ENCODE measurements at regions not wholly inside any gene's neighbourhood (a gene's known extent, or its start where the extent isn't known, plus 50 kb on each side); places are given as distances from the start of the nearest gene placed in this dataset.
"Not testable (repeated sequence)": the region's sequence is repeated elsewhere in the genome, so short reads cannot be mapped to it uniquely, and the experiment has no call there.

DNA sequence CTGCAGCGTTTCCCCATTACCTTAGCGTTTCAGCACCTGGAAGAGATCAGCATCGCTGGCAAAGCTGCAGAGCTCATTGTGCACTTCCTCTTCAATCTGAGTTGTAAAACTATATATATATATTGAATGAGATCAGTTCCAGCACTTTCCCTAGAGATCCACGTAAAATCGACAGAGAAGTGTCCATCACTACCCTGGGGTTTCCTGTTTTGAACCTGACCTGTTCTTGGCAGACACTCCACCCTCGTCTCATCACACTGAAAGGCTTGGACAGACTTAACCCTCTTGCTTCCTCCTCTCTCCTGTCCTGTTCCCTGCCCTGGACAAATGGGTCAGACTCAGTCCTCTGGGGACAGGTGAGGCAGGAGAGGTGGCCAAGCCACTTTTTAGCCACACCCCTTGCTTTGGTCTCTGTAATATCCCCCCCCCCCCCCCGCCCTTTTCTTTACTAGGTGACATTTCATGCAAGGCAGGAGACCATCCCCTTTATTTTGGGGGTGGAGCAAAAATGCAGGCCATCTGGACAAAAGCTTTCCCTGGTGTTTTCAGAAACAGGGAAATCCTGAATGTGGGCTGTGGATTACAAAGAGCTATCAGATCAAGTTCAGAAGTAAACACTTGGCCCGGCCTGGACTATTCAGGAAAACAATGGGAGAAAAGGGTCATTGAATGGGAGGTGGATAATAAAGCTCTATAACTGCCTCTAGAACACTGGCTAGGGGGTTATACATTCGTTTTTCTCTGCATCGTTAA, 83.7 kb upstream of the KDM7A start:
- Histone ChIP-seq H3K4me3 (ENCODE audit: low read length in 2 of 2) (no peak overlapping the region), H3K4me1 (ENCODE audit: insufficient read depth, low read length) (peaks cover 25% of the 10 kb centered on the region), H3K36me3 (ENCODE audit: insufficient read depth, low read length) (no peaks in the 10 kb centered on the region), H3K27ac (ENCODE audit: low read depth, low read length) (no peak overlapping the region), H3K9me3 (ENCODE audit: control insufficient read depth in 1 of 2, low read length in 2 of 2) (no peaks in the 10 kb centered on the region), H3K27me3 (ENCODE audit: insufficient read depth, low read length) (no peaks in the 10 kb centered on the region)
- intact Hi-C loops (cut with micrococcal nuclease): no loop called here
- no peak overlapping the region for H3K4me3 Mint-ChIP-seq
- H3K4me1 Mint-ChIP-seq: peaks cover 18 to 34% (median 27%) of the 10 kb centered on the region in 4 donors
- DNase-seq: no peak
- H3K36me3 Mint-ChIP-seq: no peaks in the 10 kb centered on the region
- peaks cover 0 to 6% (median 0%) of the 10 kb centered on the region in 8 donors for H3K9me3 Mint-ChIP-seq
- POLR2A ChIA-PET (ENCODE audit: partially characterized antibody): interaction anchor here (0.6 to 4.7 kb wide), 4 partner anchors 9 to 241 kb away, joined by 3 to 36 read pairs (median 4); no protein-coding TSS in a partner anchor
- peak overlapping the region in 3 of 7 donors; percentile 15 to 47 (median 35) for H3K27ac Mint-ChIP-seq
- H3K27me3 Mint-ChIP-seq: no peaks in the 10 kb centered on the region
- CTCF ChIA-PET (ENCODE audit: partially characterized antibody): interaction anchor here (1.2 kb wide), 1 partner anchor 83 kb away, joined by 3 read pairs; the partner anchor contains the start of gene KDM7A

GRCh38 chr7:140257278-140257677, 80.5 kb upstream of the KDM7A start:
- H3K4me3 ChIP-seq (ENCODE audit: low read length in 2 of 2); H3K9me3 Mint-ChIP-seq; H3K27me3 Mint-ChIP-seq; POLR2A ChIA-PET (ENCODE audit: partially characterized antibody); H3K9me3 ChIP-seq (ENCODE audit: control insufficient read depth in 1 of 2, low read length in 2 of 2); intact Hi-C loops (cut with micrococcal nuclease); H3K27ac Mint-ChIP-seq; H3K27me3 ChIP-seq (ENCODE audit: insufficient read depth, low read length); DNase-seq; H3K27ac ChIP-seq (ENCODE audit: low read depth, low read length); H3K4me3 Mint-ChIP-seq; H3K36me3 Mint-ChIP-seq; CTCF ChIA-PET (ENCODE audit: partially characterized antibody); H3K36me3 ChIP-seq (ENCODE audit: insufficient read depth, low read length): not testable (repeated sequence)
- H3K4me1 Mint-ChIP-seq: peaks cover 23 to 35% (median 27%) of the 10 kb centered on the region in 4 donors
- H3K4me1 ChIP-seq (ENCODE audit: insufficient read depth, low read length): peaks cover 24% of the 10 kb centered on the region

DNA sequence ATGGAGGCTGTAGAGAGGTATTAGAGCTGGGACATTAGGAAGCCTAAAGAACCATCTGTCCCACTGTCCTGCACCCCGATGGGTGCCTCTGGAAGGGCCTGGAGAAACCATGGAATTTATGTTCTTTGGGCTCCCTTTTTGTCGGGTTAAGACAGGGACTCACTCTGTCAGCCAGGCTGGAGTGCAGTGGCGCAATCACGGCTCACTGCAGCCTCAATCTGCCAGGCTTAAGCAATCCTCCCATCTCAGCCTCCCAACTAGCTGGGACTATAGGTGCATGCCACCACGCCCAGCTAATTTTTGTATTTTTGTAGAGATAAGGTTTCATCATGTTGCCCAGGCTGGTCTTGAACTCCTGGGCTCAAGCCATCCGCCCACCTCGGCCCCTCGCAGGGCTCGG, 78.2 kb upstream of the KDM7A start:
- H3K27me3 ChIP-seq (ENCODE audit: insufficient read depth, low read length); H3K9me3 ChIP-seq (ENCODE audit: control insufficient read depth in 1 of 2, low read length in 2 of 2); H3K9me3 Mint-ChIP-seq; H3K27ac ChIP-seq (ENCODE audit: low read depth, low read length); H3K36me3 Mint-ChIP-seq; H3K27ac Mint-ChIP-seq; H3K4me3 ChIP-seq (ENCODE audit: low read length in 2 of 2); DNase-seq; H3K36me3 ChIP-seq (ENCODE audit: insufficient read depth, low read length); H3K4me3 Mint-ChIP-seq; H3K27me3 Mint-ChIP-seq; intact Hi-C loops (cut with micrococcal nuclease): not testable (repeated sequence)
- ChIA-PET CTCF (ENCODE audit: partially characterized antibody) (interaction anchor here (1.0 kb wide), 1 partner anchor 49 kb away, joined by 3 read pairs; no protein-coding TSS in a partner anchor), POLR2A (ENCODE audit: partially characterized antibody) (interaction anchor here (0.9 to 4.5 kb wide), 3 partner anchors 9 to 78 kb away, joined by 3 to 56 read pairs (median 50); partner anchors contain the start of gene KDM7A)
- H3K4me1 ChIP-seq (ENCODE audit: insufficient read depth, low read length): peaks cover 23% of the 10 kb centered on the region
- peaks cover 16 to 24% (median 21%) of the 10 kb centered on the region in 4 donors for H3K4me1 Mint-ChIP-seq

- H3K36me3 ChIP-seq (ENCODE audit: insufficient read depth, low read length): no peaks in the 10 kb centered on the region
- Mint-ChIP-seq H3K27me3 (peaks cover 0 to 1% of the 10 kb centered on the region in 2 donors), H3K4me3 (no peak overlapping the region), H3K9me3 (peaks cover 0 to 2% (median 0%) of the 10 kb centered on the region in 8 donors), H3K4me1 (peaks cover 14 to 24% (median 17%) of the 10 kb centered on the region in 4 donors), H3K36me3 (no peaks in the 10 kb centered on the region), H3K27ac (no peak overlapping the region)
- intact Hi-C loops (cut with micrococcal nuclease): no loop called here
- H3K9me3 ChIP-seq (ENCODE audit: control insufficient read depth in 1 of 2, low read length in 2 of 2): no peaks in the 10 kb centered on the region
- H3K27ac ChIP-seq (ENCODE audit: low read depth, low read length): no peak overlapping the region
- H3K4me3 ChIP-seq (ENCODE audit: low read length in 2 of 2): no peak overlapping the region
- ChIA-PET POLR2A (ENCODE audit: partially characterized antibody) (interaction anchor here (1.1 to 1.3 kb wide), 3 partner anchors 11 to 72 kb away, joined by 3 to 5 read pairs (median 4); partner anchors contain the start of gene KDM7A), CTCF (ENCODE audit: partially characterized antibody) (interaction anchor here (1.1 kb wide), 1 partner anchor 10 kb away, joined by 3 read pairs; no protein-coding TSS in a partner anchor)
- peaks cover 23% of the 10 kb centered on the region for H3K4me1 ChIP-seq (ENCODE audit: insufficient read depth, low read length)
- no peaks in the 10 kb centered on the region for H3K27me3 ChIP-seq (ENCODE audit: insufficient read depth, low read length)
- no peak for DNase-seq
These were observed 72.4 kb upstream of the KDM7A start for GRCh38 chr7:140249036-140249806.

- intact Hi-C loops (cut with micrococcal nuclease): no loop called here
- no peak overlapping the region for H3K4me3 ChIP-seq (ENCODE audit: low read length in 2 of 2)
- POLR2A ChIA-PET (ENCODE audit: partially characterized antibody): interaction anchor here (0.8 kb wide), 1 partner anchor 15 kb away, joined by 3 read pairs; no protein-coding TSS in a partner anchor
- H3K27me3 Mint-ChIP-seq: peaks cover 0 to 1% of the 10 kb centered on the region in 2 donors
- DNase-seq: no peak
- H3K36me3 Mint-ChIP-seq: no peaks in the 10 kb centered on the region
- H3K4me3 Mint-ChIP-seq: no peak overlapping the region
- no peaks in the 10 kb centered on the region for H3K27me3 ChIP-seq (ENCODE audit: insufficient read depth, low read length)
- peaks cover 0 to 2% (median 0%) of the 10 kb centered on the region in 8 donors for H3K9me3 Mint-ChIP-seq
- H3K9me3 ChIP-seq (ENCODE audit: control insufficient read depth in 1 of 2, low read length in 2 of 2): no peaks in the 10 kb centered on the region
- CTCF ChIA-PET (ENCODE audit: partially characterized antibody): interaction anchor here (0.7 kb wide), 1 partner anchor 11 kb away, joined by 3 read pairs; no protein-coding TSS in a partner anchor
- peaks cover 12% of the 10 kb centered on the region for H3K4me1 ChIP-seq (ENCODE audit: insufficient read depth, low read length)
- peaks cover under 1 to 9% (median 3%) of the 10 kb centered on the region in 4 donors for H3K4me1 Mint-ChIP-seq
- peak overlapping the region in 1 of 7 donors; percentile 25 for H3K27ac Mint-ChIP-seq
- no peaks in the 10 kb centered on the region for H3K36me3 ChIP-seq (ENCODE audit: insufficient read depth, low read length)
- no peak overlapping the region for H3K27ac ChIP-seq (ENCODE audit: low read depth, low read length)
These were observed 70.8 kb upstream of the KDM7A start for GRCh38 chr7:140247559-140247958.

- ChIA-PET CTCF (ENCODE audit: partially characterized antibody) (no interaction called here), POLR2A (ENCODE audit: partially characterized antibody) (no interaction called here)
- peaks cover 9% of the 10 kb centered on the region for H3K4me1 ChIP-seq (ENCODE audit: insufficient read depth, low read length)
- no peaks in the 10 kb centered on the region for H3K27me3 ChIP-seq (ENCODE audit: insufficient read depth, low read length)
- DNase-seq: no peak
- intact Hi-C loops (cut with micrococcal nuclease): no loop called here
- peaks cover 0 to 2% (median 0%) of the 10 kb centered on the region in 8 donors for H3K9me3 Mint-ChIP-seq
- H3K36me3 Mint-ChIP-seq: no peaks in the 10 kb centered on the region
- H3K4me1 Mint-ChIP-seq: peaks cover 4 to 11% (median 6%) of the 10 kb centered on the region in 4 donors
- H3K27ac Mint-ChIP-seq: no peak overlapping the region
- no peak overlapping the region for H3K4me3 ChIP-seq (ENCODE audit: low read length in 2 of 2)
- no peak overlapping the region for H3K4me3 Mint-ChIP-seq
- H3K36me3 ChIP-seq (ENCODE audit: insufficient read depth, low read length): no peaks in the 10 kb centered on the region
- no peaks in the 10 kb centered on the region for H3K9me3 ChIP-seq (ENCODE audit: control insufficient read depth in 1 of 2, low read length in 2 of 2)
- peaks cover 0 to 1% of the 10 kb centered on the region in 2 donors for H3K27me3 Mint-ChIP-seq
- H3K27ac ChIP-seq (ENCODE audit: low read depth, low read length): no peak overlapping the region
These were observed 68.9 kb upstream of the KDM7A start for GRCh38 chr7:140245611-140246105.

Measured in CD4-positive, alpha-beta memory T cell (primary cell).